ENCODE measurements at regions not wholly inside any gene's neighbourhood (a gene's known extent, or its start where the extent isn't known, plus 50 kb on each side); places are given as distances from the start of the nearest gene placed in this dataset.

DNA sequence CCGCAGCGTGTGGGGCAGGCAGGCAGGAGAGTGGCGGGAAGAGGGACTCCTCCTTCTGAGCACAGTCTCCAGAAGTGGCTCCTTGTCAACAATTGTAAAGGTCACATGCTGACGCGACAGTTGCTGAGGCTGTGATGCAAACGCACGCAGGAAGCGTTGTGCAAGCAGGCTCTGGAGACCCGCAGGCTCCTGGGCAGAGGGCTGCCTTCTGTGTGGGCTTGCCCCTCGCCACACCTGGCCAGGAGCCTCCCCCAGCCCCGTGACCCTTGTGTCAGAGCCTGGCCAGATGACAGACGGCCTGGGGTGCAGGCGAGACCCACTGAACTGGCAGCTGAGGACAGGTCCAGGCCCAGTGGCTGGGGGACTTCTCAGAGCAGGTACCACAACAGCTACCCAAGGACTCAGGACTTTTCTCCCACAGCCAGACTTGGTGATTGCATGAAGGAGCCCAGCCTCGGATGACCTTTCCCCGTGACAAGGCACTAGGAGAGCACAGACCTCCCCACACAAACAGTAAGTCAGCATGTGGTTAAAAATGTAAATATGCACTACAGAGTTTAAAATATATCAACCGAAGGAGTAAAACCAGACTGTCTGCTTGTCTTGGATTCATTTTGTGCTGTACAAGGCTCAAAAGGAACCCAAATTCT, 222.1 kb upstream of the RREB1 start:
- in situ Hi-C loops (cut with MboI; ENCODE audit: low sequenced_read_pairs), result no loop called here

- in situ Hi-C loops (cut with MboI; ENCODE audit: low sequenced_read_pairs), result no loop called here
Measured at GRCh38 chr6:6886171-6886885, 221.4 kb upstream of the RREB1 start.

- in situ Hi-C loops (cut with MboI; ENCODE audit: low sequenced_read_pairs), result no loop called here
Measured at GRCh38 chr6:6886886-6887285, 220.9 kb upstream of the RREB1 start.

GRCh38 chr6:6889601-6890000, 218.2 kb upstream of the RREB1 start:
- in situ Hi-C loops (cut with MboI; ENCODE audit: low sequenced_read_pairs), result no loop called here

- in situ Hi-C loops (cut with MboI; ENCODE audit: low sequenced_read_pairs), result no loop called here
Measured at GRCh38 chr6:6890400-6890858, 217.3 kb upstream of the RREB1 start.

DNA sequence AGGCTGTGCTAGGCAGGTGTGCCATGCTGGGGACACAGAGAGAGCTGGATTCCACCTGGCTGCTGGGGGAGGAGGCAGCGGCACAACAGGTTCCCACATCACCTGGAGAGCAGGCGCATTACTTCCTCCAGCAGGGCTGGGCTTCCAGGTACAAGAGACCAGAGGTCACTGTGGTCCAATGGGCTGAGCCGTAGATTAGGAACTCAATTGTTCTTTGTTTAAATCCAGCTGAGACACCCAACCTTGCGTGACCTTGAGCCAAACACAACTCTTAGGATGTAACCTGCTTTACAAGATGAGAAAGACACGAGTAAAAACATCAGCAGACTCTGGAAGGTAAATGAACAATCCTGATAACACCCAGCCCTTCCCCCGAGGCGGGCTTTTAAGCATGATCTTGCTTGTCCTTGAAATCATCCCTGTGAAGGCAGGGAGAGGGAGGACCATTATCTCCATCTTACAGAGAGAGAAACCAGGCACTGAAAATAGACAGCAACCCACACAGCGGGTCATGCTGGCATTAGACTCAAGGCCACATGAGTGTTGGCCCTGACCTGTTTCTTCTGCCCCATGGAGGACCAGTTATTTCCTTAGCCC, 216.5 kb upstream of the RREB1 start:
- in situ Hi-C loops (cut with MboI; ENCODE audit: low sequenced_read_pairs), result no loop called here

DNA sequence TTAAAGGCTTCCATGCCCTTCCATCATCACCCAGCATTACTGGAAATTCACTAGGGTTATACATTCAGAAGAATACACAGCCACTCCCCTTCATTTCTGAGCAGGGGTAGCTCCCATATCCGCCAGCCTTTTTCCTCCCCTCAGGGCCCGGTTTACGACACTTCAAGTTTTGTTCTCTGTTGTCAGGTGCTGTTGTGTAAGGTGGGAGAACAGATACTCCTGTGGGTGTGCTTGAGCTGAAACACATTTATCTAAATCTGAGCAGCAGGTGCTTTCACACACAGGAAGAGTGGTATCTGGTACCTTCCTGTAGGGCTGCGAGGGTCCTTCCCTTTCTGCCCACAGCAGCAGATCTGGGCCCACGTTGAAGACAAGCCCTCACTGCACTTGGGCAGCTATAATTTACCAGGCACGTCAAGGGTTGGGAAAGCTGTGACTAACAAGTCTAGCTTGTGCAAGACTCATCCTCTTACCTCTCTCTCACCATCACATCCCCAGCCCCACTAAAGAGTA, 215.8 kb upstream of the RREB1 start:
- in situ Hi-C loops (cut with MboI; ENCODE audit: low sequenced_read_pairs), result no loop called here

GRCh38 chr6:6892744-6893583, 214.8 kb upstream of the RREB1 start:
- in situ Hi-C loops (cut with MboI; ENCODE audit: low sequenced_read_pairs), result no loop called here

DNA sequence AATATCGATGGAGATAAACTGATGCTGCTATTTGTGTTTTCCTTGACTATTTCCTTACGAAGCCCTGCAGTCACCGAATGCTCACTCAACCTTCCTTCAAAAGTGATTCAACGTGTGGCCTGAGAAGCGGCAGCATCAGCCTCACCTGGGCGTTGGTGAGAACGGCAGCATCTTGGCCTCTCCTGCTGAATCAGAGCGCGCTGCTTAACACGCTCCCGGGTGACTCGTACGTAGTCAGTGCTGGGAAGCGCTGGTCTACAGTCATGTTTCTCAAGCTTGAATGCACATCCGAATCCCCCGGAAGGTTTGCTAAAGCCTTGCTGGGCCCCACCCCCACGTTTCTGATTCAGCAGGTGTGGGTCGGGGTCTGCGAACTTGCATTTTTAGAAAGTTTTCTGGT, 214.1 kb upstream of the RREB1 start:
- in situ Hi-C loops (cut with MboI; ENCODE audit: low sequenced_read_pairs), result no loop called here

DNA sequence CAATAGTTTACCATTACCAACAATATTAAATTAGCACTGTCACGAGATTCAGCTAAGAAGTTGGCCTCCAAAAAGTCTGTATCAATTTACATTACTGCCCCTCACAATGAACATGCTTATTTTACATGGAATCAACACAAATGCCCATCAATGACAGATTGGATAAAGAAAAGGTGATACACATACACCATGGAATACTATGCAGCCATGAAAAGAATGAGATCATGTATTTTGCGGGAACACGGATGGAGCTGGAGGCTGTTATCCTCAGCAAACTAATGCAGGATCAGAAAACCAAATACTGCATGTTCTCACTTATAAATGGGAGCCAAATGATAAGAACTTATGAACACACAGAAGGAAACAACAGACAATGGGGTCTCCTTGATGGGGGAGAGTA, 211.8 kb upstream of the RREB1 start:
- in situ Hi-C loops (cut with MboI; ENCODE audit: low sequenced_read_pairs), result no loop called here

DNA sequence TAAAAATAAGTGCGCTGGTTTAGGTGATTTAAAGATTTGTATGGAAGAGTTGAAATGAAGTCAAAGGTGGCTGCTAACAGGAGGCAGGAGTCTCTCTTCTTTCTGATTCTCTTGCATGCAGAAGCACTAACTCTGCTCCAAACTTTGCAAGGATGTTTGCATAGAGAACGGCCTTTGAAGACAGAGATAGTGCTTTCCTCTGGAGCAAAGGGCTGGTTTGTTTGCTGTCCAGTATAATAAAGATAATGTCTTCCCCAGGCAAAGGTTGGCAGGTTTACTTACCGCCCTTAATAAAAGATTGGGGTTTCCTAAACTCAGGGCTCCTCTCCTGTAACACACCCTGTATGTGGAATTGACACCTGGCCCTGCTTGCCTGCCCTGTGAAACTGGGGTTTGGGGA, 210.6 kb upstream of the RREB1 start:
- in situ Hi-C loops (cut with MboI; ENCODE audit: low sequenced_read_pairs), result no loop called here

DNA sequence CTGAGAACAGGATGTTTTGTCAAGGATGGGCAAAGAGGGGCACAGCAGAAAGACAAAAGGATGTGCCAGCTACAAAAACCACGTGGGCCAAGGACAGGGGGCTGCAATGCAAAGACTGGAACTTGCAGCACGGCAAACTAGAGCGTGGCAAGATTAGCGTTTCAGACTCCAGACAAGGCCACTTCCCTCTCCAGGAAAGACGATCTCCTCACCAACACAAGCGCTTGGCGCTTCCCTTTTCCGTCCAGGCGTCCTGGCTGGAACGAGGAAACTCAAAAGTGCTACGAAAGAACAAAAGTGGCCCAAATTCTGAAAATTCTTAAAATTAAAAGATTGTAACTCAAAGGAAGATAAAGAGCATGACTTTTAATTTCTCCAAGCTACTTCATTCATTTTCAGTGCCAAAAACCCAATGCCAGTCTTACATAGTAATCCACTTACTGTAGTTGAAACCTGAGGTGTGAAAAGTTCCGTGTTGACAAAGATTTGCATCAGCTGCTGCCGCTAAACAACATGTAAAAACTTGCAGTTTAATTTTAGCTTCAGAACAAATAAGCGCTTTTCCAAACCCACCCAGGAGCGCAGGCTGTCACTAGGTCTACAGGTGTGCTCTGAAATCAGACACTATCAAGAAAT, 207.1 kb upstream of the RREB1 start:
- in situ Hi-C loops (cut with MboI; ENCODE audit: low sequenced_read_pairs), result no loop called here

- in situ Hi-C loops (cut with MboI; ENCODE audit: low sequenced_read_pairs), result no loop called here
Measured at GRCh38 chr6:6901205-6901719, 206.5 kb upstream of the RREB1 start.

GRCh38 chr6:6901945-6902344, 205.8 kb upstream of the RREB1 start:
- in situ Hi-C loops (cut with MboI; ENCODE audit: low sequenced_read_pairs), result no loop called here

DNA sequence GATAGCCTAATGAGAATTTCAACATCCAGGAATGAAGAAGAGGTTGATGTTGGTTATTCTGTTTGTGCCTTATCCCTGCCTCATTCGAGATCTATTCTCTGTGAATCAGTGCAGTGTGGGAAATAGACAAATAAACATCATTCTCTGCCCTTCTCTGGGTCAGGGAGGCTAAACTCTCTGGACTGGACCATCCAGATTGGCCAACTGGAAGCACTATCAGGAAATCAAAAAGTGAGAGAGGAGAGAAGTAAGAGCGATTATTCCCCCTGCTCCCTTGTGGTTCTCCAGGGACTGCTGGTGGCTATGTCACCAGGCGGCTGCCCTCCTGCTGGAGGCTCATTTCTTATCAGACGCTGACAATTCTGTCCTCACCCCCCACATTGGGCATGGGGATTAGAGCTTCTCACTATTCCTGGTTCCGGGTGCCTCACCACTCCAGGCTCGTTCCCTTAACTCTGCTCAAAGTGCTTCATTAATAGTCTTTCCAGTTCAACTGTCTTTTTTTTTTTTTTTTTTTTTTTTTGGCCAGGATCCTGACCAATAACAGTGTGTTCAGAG, 201.7 kb upstream of the RREB1 start:
- in situ Hi-C loops (cut with MboI; ENCODE audit: low sequenced_read_pairs), result no loop called here

DNA sequence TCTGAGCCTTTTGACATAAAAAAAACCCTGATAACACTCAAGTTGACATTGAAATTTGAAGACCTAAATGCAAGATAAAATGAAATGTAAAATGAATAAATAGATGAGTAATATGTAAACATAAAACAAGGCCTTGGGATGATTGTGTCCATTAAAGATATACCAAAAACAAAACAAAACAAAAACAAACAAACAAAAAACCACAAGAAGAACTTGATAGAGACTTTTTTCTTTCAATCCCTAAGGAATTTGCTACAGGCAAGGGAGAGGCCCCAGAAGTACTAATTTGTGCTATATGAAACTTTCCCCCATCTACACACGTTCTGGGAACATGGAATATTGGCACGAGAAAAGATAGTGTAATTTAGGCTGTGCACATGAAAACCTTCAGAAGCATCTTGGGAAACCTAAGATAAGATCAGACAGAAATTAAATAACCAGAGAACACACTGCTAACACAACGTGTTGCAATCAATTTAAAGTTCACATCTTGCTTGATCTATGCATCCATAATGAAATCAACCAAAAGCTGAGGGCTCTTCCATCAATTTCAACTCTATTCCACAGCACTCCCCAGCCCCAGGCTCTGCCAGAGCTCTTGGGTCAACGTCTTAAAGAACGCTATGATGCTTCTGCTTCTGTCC, 201.1 kb upstream of the RREB1 start:
- in situ Hi-C loops (cut with MboI; ENCODE audit: low sequenced_read_pairs), result no loop called here

- in situ Hi-C loops (cut with MboI; ENCODE audit: low sequenced_read_pairs), result no loop called here
Measured at GRCh38 chr6:6907286-6907685, 200.5 kb upstream of the RREB1 start.

DNA sequence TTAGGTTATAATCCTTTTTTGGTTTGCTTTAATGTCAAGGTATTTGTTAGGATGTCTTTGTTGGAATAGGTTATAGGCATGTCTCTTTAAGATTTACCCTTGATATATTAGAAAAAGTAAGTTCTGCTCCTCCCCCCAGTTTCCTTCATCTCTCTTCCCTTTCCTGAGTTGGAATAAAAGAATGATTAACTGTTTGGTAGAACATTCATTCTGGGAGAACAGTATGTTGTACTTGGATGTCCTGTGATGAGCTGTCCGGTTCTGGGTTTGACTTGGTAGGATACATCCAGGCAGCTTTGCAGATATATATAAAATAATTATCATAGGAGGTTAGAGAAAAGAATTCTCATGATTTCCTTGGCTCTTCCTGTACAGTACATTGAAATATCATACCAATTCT, 199.6 kb upstream of the RREB1 start:
- in situ Hi-C loops (cut with MboI; ENCODE audit: low sequenced_read_pairs), result no loop called here

DNA sequence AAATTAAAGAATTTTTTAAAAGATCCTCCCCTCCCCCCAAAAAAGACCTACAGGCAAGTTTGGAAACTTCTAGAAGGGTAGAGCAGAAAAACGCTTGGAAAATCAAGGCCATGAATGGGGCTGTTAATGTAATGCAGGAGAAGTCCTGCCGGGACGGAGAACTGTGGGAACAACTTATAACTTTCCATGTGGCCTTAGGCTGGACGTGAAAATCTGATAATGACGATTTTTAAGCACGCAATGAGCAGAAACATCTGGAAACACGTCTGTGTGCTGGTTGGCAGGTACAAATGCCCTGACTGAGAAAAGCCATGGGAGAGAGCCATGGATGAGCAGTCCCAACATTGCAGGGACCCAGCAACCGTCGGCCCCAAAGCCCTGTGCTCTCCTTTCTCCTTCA, 198.7 kb upstream of the RREB1 start:
- in situ Hi-C loops (cut with MboI; ENCODE audit: low sequenced_read_pairs), result no loop called here
